Upper lobe of left lung (tissue), 4 donors: ENCODE measurements at regions not wholly inside any gene's neighbourhood (a gene's known extent, or its start where the extent isn't known, plus 50 kb on each side); places are given as distances from the start of the nearest gene placed in this dataset.

Source experiments
- POLR2A ChIP-seq, 4 donors: fragments of 450-650 bp; IDR thresholded peaks; one replicate each; pipeline ENCODE4 v1.5.1; 2016 to 2017; ENCODE audit warnings: antibody characterized with exemption in 4 of 4, mild to moderate bottlenecking in 2 of 4
- POLR2AphosphoS5 ChIP-seq, 2 donors: sonication (generic); formaldehyde crosslinking; IDR thresholded peaks; one replicate each; pipeline ENCODE4 v1.5.1; 2017; ENCODE audit warnings: antibody characterized with exemption in 2 of 2
- TF ChIP-seq, protein P1 (sequence below), 6 experiments: fragments of 450-650 bp in 4 of 6; fragments of 200-600 bp in 2 of 6; sonication (generic) in 2 of 6; IDR thresholded peaks; one replicate each; pipeline ENCODE4 v1.5.1; 2016 to 2019; ENCODE audit warnings: antibody characterized with exemption in 6 of 6

DNA sequence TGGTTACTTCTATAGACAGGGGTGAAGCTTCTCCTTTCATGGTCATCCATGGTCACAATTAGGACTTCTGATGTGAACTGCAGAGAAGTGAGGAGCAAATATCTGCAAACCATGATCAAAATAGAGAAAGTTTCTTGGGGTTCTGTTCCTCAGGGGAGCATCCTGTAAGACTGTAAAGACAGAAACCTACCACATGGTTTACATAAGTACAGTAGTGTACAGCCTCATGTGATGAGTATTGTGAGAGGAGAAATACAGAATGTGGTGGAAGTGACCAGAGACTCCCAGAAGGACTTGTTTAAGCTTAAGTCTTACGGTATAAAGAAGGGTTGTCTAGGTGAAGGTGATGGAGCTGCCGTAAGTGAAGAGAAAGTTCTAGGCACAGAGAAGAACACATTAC lies 484.7 kb downstream of the LRIG3 start:
- TF ChIP-seq, protein P1, sequence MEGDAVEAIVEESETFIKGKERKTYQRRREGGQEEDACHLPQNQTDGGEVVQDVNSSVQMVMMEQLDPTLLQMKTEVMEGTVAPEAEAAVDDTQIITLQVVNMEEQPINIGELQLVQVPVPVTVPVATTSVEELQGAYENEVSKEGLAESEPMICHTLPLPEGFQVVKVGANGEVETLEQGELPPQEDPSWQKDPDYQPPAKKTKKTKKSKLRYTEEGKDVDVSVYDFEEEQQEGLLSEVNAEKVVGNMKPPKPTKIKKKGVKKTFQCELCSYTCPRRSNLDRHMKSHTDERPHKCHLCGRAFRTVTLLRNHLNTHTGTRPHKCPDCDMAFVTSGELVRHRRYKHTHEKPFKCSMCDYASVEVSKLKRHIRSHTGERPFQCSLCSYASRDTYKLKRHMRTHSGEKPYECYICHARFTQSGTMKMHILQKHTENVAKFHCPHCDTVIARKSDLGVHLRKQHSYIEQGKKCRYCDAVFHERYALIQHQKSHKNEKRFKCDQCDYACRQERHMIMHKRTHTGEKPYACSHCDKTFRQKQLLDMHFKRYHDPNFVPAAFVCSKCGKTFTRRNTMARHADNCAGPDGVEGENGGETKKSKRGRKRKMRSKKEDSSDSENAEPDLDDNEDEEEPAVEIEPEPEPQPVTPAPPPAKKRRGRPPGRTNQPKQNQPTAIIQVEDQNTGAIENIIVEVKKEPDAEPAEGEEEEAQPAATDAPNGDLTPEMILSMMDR (IDR thresholded peaks at IDR 0.05): no peak
- no peak for TF ChIP-seq POLR2AphosphoS5 (IDR thresholded peaks at IDR 0.05)
- no peak for TF ChIP-seq POLR2A (IDR thresholded peaks at IDR 0.05)
